HG03571 (cell line): ENCODE measurements at regions not wholly inside any gene's neighbourhood (a gene's known extent, or its start where the extent isn't known, plus 50 kb on each side); places are given as distances from the start of the nearest gene placed in this dataset.
"Not testable (repeated sequence)": the region's sequence is repeated elsewhere in the genome, so short reads cannot be mapped to it uniquely, and the experiment has no call there.

Experiments used
- ATAC-seq: cut with Tn5 transposase; IDR thresholded peaks from one replicate; pipeline ENCODE4 v1.9.1; 2021; ENCODE audit not compliant: unreplicated experiment

DNA sequence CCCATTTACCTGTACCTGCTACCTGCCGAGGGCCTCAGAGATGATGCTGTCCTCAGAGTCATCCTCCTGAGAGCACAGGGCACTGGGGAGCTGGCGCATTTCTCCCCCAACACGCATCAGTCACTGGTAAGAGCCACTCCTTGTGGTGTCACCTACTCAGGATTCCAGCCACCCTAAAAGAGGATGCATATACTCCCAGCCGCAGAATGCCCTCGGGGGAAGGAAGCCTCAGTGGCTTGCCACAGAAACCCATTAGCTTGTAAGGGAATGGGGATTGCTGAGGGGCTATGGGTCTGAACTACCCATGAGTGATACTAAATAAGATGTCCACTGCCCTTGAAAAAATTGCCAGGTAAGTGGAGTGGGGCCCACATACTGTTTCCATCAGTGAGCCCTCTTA lies 279.2 kb downstream of the WDR11 start:
- ATAC-seq, result no peak

DNA sequence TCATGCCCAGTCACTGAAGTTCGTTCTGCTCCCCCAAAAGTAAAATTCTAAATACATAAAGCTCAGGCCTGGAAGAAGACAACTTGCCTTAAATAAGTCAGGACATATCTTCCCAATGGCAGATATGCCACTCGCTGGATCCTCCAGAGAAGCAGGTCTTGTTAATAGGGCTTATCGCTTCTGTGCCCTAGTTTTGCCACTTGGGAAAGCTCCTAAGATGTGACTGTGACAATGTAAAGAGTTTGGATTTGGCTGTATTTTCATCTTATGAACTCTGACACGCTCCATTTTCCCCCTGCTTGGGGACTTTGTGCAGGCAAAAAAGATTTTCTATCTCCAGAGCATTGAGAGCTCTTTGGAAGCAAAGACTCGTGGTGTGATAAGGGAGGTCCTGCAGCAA lies 279.9 kb downstream of the WDR11 start:
- no peak for ATAC-seq

DNA sequence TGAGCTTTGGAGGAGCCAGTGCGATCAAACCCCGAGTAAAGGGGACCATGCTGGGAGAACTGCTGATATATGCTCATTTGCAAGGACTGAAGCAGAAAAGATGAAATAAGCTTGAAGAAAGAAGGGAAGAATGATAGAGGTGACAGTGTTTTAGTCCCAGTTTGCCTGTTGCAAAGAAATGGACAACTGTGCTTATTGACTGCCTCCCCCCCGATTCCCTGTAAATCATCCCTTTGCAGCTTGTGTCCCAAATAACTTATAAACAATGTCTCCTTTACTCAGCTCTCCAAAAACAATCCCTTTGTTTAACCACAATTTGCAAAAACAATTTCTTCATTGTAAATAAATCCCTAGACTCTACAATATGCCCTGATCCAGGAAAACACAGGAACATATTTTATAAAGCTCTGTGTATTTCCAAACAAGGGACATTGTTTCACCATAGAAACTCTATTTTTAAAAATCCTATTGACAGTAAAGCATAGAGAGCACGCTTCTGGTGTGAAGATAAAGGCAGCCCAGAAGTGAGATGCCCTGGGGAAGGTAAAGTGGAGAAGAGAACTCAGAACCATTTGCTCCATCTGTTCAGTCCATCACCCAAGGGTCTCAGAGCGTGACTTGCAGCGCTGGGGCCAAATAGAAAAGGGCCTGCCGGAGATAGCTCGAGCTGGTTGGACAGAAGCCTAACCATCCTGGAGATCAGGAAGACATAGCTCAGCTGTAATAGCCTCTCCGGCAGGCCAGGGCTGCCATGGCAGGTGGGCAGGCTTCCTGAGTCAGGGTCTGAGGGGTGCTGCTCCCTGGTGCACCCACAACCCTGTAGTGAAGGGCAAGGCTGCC lies 280.5 kb downstream of the WDR11 start:
- no peak for ATAC-seq

DNA sequence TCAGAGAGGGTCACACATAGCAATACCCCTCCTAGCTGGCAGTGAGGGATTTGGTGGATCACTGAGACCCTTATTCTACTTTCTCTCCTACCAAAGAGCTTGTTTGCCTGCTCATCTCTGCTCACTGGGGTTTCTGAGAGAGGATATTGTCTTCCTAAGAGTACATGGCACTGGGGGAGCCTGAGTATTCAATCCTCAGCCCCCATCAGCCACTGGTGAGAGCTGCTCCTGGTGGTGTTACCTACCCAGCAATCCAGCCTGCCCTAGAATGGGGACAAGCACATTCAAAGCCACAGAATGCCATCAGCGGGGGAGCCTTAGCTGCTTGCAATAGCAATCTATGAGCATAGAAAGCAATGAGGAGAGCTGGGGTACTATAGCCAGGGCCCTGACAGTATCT lies 281.1 kb downstream of the WDR11 start:
- no peak for ATAC-seq

DNA sequence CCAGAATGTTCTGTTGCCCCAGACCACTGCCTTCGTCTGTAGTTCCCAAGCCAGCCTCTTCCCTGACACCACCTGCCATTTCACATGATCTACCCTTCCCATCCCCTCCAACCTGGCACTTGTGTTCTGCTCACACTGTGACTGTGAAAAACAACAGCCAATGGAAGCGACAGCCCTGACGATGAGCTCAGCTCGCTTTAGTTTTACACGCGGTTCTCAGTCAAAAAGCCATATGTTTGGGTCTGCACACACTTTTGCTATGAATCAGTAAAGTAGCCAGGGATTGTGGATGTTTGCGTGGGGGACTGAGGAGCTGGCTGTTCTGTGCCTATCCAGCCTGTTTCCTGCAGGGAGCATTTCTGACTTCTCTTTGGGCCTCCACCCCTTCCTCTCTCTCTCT lies 282.7 kb downstream of the WDR11 start:
- ATAC-seq, result no peak

DNA sequence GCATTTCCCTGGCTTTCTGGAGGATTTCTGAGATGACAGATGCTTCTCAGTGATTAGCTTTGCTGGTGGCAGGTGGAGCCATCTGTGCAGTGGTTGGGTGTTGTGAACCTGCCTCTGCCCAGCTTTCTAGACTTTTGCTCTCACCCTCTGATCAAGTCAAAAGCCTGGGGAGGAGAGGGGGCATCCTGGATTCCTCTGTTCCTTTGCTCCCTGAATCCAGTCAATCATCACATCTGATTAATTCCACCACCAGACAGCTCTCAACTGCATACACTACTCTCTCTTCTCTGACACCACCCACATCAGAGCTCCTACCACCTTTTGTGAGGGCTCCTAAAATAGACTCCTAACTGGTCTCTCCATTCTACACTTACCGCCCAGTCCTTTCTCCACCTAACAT lies 283.5 kb downstream of the WDR11 start:
- no peak for ATAC-seq

DNA sequence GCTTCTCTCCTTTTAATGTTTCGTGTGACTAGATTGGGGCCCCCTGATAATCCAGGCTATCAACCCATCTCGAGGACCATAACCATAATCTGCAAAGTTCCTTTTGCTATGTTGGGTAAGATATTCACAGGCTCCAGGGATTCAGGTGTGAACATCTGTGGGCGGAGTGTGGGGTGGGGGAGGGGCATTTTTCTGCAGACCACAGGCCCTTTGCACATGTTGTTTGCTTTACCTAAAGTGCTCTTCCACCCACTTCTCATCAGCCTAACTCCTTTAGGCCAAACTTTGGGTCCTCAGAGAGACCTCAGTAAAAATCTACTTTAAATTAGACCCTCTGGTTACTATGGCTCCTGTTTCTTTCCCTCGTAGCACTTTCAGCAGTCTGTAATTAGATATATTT lies 284.4 kb downstream of the WDR11 start:
- no peak for ATAC-seq

DNA sequence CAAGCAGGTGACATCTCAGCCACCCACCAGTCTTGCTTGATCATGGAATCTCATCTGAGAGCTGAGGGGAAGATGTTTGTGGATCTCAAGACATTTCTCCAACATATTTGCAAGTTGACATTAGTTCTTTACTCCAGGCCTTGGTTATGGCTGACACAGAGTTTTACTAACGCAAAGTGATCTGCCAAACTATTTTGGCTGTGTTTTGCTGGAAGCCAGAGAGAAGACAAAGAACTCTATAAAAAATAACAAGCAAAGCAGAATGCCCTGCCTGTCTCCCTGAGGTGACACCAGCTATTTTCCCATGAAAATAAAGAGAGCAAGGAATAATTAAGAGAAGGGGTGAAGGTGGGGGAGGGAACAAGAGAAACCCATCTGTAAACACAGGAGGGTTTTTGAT lies 286.4 kb downstream of the WDR11 start:
- ATAC-seq, result no peak

DNA sequence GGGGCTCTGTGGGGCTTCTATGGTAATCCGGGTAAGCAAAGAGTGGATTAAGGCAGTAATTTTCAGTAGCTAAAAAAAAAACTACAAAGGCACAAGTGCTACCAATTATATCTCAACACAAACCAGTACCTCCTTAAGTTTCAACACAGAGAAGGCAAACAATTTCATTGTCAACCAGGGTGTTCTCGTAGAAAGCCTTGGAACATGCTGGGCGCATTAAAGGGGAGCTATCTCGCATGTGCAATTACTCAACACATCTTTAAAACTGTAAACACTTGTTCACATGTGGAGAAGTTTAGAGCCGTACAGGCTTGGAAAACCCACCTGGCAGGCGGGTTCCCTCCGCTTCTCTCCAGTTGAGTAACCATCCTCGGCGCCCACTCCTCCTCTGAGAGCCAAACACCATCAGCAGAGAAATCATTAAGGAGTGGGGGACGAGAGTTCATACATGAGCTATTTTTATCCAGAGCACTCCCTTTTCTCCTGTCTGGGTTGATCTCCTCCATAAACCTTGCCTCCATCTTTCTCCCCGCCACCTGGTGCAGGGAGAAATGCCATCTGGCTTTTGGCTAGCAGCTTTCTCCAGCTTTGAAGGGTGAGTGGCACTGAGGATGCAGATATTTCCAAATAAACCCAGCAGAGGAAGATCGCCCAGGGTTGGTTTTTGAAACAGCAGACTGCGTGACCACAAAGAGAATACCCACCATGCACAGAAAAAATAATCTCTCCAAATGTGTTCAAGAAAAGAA lies 287.1 kb downstream of the WDR11 start:
- ATAC-seq, result no peak

DNA sequence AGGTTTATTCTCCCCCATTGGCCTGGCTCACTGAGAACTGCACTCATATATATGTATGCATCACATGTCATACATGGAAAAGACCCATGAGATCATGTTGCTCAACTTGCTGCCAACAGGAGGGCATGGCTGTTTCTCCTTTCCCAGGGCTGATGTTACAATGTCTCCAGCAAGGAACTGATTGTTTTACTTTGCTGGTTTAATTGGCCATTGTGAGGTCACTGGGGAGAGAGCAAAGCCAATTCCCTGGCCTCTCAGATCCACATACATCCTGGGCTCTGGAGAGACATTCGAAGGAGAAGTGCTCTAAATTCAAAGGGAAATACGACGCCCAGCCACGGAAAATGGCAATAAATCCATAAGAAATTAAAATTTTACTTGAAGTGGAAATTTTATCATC lies 287.8 kb downstream of the WDR11 start:
- ATAC-seq, result no peak

DNA sequence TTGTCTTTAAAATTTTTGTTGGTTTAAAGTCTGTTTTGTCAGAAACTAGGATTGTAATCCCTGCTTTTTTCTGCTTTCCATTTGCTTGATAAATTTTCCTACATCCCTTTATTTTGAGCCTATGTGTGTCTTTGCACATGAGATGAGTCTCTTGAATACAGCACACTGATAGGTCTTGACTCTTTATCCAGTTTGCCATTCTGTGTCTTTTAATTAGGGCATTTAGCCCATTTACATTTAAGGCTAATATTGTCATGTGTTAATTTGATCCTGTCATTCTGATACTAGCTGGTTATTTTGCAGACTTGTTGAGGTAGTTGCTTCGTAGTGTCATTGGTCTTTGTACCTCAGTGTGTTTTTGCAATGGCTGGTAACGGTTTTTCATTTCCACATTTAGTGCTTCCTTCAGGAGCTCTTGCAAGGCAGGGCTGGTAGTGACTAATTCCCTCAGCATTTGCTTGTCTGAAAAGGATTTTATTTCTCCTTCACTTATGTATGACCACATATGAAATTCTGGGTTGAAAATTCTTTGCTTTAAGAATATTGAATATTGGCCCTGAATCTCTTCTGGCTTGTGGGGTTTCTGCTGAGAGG lies 294.7 kb downstream of the WDR11 start:
- ATAC-seq, result not testable (repeated sequence)

DNA sequence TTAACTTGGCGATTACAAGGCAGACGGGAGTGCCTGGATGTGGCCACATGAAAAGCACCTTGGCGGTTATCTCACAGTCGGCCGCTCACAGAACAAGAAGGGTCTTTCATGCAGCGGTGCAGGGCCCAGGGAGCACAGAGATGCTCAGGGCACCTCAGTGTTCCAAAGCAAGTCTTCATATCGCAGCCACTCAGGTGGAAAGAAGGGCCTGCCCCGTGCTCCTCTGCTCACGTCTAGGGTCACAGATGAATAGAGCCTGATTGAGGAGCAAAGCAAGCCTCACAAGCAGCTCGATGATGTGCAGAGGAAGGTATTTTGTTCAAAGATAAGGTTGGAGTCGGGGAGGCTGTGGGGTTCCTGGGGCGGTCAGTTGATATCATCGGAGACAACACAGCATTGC lies 297.8 kb downstream of the WDR11 start:
- ATAC-seq, result no peak

DNA sequence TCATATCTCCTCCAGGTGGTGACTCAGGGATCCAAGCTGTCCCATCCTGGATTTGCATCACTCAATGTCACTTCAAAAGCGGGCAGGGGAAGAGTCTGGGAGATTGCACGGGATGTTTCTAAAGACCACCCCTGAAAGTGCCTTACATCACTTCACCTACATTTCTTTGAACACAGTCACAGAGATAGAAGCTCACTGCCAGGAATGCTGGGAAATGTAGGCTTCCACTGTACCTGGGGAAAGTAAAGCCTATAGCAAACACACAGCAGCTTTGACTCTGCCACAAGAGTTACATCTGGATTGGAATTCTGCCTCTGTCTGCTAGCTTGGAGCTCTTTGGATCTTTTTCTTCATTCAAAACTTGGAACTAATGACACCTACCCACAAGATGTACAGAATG lies 300.9 kb downstream of the WDR11 start:
- no peak for ATAC-seq

DNA sequence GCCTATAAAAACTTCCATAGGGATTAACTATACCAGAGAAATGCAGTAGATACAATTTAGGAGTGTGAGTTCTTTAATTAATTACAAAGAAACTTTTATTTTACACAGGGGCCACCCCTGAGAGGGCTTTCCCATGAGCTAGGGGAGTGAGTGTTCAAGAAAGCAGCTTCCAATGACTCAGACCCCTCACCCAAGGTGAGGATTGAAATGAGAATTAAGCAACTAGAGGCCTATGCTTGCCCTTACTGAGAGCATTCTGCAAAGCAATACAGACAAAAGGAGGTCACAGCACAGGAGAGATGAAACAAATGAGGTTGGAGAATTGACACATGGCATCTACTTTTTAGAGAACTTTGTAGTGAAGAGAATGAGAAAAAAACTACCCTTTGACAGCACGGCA lies 301.8 kb downstream of the WDR11 start:
- no peak for ATAC-seq

DNA sequence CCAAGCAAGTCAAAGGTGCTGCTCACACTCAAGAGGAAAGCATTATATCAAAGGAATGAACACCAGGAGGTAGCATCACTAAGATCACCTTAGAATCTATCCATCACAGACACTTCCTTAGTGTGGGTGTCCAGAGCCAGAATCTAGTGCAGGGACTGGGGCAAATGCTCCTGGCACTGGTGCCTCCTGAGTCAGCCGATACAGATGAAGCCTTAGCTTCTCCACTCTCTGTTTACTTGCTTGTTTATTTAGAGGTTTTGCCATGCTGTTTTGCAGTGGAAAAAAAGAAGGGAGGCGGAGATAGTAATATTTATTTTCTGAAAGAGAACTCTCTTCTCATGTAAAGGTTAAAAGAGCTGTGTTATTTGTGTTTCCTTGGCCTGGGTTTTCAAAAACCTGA lies 303.1 kb downstream of the WDR11 start:
- no peak for ATAC-seq

DNA sequence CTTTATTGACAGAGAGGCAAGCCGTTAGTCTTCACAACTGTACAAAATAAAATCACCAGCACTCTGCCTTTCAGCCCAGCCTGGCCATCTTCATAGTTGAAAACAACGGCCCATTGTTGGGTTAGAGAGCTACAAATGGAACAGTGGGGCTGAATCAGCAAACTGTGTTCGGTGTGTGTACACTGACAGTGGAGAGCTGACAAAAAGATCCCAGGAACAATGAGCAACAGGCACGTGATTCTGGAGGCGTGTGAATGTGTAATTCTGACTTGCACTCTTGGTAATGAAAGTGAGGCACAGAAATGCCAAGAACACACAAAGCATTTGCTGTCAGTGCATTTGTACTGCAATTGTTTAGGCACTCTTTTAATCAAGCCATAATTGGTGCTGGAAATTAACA lies 303.7 kb downstream of the WDR11 start:
- no peak for ATAC-seq

DNA sequence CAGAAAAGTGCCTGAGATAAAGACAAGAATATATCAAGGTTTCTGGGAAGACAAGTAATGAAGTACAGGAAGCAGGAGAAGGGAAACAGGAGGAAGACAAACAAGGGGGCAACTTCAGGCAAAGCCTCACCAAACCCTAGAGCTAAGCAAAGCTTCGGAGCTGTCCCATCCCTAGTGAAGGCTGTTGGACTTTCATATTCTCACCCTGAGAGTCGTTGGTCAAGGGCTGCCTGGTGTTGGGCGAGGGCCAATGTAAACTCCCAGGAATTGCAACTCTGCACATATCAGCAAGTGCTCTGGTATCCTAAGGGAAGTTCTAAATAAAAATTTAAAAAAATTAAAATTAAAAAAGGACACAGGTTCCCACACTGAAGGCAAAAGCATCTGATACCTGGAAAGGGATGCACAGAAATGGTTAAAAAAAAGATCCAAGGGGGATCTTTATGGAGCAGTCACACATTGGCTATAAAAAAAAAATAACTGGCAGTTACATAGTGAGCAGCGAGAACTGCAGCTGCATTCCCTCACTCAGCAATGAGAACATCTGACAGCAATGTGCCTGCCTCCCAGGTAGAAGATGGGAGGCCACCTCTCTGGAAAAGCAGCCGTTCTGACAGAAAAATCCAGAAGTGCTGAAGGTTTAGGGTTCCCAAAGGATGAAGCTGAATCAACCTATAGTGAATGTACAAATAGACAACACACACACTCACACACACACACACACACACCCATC lies 304.7 kb downstream of the WDR11 start:
- no peak for ATAC-seq

DNA sequence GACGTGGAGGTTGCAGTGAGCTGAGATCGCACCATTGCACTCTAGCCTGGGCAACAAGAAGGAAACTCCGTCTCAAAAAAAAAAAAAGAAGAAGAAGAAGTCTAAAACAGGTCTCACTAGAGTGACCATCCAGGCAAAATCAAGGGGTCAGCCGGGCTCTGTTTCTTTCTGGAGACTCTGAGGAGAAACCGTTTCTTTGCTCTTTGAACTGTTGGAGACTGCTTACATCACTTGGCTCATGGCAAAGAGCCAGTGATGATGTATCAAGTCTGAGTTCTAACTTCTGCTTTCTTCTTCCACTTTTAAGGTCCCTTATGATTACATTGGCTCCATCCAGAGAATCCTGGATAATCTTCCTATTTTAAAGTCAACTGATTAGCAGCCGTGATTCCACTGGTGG lies 306.8 kb downstream of the WDR11 start:
- no peak for ATAC-seq

DNA sequence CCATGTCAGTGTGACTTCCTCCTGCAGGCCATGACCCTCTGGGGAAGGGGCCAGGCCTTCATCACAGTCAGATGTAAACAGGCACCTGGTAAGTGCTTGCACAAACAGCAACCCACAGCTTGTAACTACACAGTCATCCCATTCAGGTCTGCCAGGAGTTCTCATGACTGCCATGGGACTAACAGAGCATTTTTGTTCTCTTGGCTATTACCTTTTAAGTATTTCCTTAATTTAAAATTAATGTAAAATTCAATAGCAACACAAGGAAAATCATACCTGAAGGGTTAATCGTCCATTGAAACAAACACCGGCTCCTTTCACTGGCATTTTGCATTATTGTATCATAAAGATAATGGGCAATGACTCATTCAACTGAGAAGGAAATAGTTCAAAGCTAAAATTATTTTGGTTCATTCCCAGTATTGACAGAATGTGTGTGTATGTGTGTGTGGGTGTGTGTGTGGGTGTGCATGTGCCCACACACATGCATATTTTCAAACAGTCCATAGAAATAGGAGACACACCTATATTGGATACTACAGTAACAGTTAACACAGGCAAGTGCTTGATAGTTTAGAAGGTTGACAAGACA lies 307.9 kb downstream of the WDR11 start:
- no peak for ATAC-seq

DNA sequence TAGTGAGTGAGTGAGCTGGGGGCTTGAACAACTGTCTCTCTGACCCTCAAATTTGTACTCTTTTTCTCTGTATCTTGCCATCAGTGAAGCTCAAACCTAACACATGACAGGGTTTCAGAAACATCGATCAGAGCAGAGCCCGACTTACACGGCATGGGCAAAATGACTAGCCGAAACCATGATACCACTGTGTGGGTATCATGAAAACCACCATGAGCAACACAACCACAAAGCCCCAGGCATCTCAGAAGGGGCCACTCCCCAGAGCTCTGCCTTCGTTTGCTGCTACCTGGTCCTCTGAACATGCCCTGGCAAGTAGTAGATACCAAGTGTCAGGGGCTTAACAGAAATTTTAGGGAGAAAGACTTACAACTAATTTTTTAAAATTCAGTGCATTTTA lies 308.5 kb downstream of the WDR11 start:
- no peak for ATAC-seq

DNA sequence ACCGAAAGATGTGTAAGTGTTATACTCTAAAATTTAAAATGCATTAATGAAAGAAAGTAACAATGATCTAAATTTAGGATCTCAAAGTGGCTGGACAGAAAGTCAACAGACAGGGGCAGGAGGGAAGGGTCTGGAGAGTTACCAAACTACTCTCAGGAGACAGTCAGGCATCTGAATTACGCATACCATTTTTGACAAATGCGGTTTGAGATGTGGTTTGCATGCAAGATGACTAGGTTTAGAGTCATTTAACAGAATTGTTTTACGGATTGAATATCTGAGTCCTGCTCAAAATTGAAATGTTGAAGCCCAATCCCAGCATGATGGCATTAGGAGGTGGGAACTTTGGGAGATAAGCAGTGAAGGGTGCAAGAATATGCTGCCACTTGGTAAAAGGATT lies 314.1 kb downstream of the WDR11 start:
- no peak for ATAC-seq
